ENCODE measurements at regions not wholly inside any gene's neighbourhood (a gene's known extent, or its start where the extent isn't known, plus 50 kb on each side); places are given as distances from the start of the nearest gene placed in this dataset.

DNA sequence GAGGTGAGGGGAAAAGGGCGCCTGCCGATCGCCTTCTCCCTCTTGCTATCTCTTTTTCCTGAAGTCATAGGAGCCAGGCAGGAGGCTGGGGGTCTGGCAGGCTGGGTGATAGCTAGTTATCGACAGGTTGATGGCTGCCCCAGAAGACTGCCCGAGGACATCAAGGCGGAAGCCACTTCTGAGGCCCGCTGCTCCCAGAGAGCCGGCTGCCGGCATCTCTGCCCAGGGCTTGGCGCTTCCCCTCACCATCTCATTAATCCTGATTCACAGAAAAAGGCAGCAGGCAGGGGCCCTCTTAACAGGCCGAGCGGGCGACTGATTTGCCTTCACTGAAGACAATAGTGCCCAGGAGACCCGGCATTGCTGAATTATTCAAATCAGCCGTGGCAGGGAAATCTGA lies 124.2 kb downstream of the MIAT start:
- TF ChIP-seq EZH2 (IDR thresholded peaks at IDR 0.05; ENCODE audit: low read length), result no peak
- TF ChIP-seq, protein P1, sequence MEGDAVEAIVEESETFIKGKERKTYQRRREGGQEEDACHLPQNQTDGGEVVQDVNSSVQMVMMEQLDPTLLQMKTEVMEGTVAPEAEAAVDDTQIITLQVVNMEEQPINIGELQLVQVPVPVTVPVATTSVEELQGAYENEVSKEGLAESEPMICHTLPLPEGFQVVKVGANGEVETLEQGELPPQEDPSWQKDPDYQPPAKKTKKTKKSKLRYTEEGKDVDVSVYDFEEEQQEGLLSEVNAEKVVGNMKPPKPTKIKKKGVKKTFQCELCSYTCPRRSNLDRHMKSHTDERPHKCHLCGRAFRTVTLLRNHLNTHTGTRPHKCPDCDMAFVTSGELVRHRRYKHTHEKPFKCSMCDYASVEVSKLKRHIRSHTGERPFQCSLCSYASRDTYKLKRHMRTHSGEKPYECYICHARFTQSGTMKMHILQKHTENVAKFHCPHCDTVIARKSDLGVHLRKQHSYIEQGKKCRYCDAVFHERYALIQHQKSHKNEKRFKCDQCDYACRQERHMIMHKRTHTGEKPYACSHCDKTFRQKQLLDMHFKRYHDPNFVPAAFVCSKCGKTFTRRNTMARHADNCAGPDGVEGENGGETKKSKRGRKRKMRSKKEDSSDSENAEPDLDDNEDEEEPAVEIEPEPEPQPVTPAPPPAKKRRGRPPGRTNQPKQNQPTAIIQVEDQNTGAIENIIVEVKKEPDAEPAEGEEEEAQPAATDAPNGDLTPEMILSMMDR (optimal IDR thresholded peaks at IDR 0.05 in 1 of 3, IDR thresholded peaks at IDR 0.05 in 1 of 3, conservative IDR thresholded peaks at IDR 0.05 in 1 of 3; ENCODE audit: extremely low read depth in 1 of 3, insufficient read depth in 2 of 3, low read length in 3 of 3), result no peak

Data from keratinocyte (primary cell).